22Rv1 (cell line): ENCODE measurements at regions not wholly inside any gene's neighbourhood (a gene's known extent, or its start where the extent isn't known, plus 50 kb on each side); places are given as distances from the start of the nearest gene placed in this dataset.

ENCODE experiments used
- H3K27ac ChIP-seq: fragments of 450-650 bp; 2 replicates; pipeline ENCODE4 v1.5.1; 2017
- ZFX ChIP-seq: fragments of 450-650 bp; IDR thresholded peaks from 2 replicates; pipeline ENCODE4 v1.6.1; 2017; ENCODE audit warnings: antibody characterized with exemption, borderline replicate concordance
- TF ChIP-seq, protein P1 (sequence below): fragments of 450-650 bp; IDR thresholded peaks from 2 replicates; pipeline ENCODE4 v1.5.1; 2017; ENCODE audit warnings: mild to moderate bottlenecking

DNA sequence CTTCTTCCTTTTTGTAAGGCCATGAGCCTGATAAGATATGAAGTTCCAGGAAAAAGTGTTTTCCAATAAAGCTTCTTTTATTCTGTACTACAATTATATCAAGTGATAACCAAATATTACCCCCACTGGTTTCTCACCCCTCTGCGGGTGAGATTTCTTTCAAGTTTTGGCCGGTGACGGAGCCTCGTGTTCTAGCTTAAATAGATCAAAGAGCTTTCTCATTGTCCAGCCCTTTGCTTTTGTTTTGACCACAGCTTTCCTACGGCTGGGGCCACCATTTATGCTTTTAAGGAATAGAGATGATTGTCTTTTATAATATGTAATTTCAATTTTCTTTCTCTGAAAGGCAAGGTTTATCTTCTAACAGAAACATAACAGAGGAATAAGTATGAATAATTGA lies 196.7 kb upstream of the MTPN start:
- TF ChIP-seq, protein P1, sequence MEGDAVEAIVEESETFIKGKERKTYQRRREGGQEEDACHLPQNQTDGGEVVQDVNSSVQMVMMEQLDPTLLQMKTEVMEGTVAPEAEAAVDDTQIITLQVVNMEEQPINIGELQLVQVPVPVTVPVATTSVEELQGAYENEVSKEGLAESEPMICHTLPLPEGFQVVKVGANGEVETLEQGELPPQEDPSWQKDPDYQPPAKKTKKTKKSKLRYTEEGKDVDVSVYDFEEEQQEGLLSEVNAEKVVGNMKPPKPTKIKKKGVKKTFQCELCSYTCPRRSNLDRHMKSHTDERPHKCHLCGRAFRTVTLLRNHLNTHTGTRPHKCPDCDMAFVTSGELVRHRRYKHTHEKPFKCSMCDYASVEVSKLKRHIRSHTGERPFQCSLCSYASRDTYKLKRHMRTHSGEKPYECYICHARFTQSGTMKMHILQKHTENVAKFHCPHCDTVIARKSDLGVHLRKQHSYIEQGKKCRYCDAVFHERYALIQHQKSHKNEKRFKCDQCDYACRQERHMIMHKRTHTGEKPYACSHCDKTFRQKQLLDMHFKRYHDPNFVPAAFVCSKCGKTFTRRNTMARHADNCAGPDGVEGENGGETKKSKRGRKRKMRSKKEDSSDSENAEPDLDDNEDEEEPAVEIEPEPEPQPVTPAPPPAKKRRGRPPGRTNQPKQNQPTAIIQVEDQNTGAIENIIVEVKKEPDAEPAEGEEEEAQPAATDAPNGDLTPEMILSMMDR: no peak
- TF ChIP-seq ZFX: no peak
- no peak overlapping the region for H3K27ac ChIP-seq

DNA sequence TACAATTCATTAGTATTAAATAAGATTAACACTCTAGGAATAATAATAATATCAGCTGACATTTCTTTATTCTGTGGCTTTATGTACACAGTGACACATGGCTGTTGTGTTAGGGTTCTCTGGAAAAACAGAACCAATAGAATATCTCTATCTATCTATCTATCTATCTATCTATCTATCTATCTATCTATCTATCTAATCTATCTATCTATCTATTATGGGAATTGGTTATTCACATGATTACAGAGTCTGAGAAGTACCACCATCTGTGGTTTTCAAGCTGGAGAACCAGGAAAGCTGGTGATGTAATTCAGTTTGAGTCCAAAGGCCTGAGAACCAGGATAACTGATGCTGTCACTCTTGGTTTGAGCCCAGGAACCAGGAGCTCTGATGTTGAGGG lies 194.1 kb upstream of the MTPN start:
- no peak overlapping the region for H3K27ac ChIP-seq
- TF ChIP-seq, protein P1: no peak
- TF ChIP-seq ZFX: no peak

DNA sequence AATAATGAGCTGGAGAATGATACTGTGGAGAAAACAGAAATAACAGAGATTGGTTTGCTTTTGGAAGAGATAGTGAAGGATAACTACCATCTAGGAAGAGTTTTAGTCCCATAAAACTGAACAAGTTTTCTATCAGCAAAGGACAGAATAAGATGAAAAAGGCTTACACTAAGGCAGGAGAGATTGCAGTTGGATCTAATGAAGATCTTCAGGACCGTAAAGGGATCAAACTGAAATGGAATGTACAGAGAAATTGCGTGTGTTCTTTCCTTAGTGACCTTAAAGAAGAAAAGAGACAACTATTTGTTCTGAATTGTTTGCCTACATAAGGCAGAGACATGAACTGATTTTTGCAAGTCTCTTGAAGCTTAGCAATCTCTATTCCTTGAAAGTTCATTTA lies 191.7 kb upstream of the MTPN start:
- TF ChIP-seq, protein P1: no peak
- TF ChIP-seq ZFX: no peak
- H3K27ac ChIP-seq: no peak overlapping the region

DNA sequence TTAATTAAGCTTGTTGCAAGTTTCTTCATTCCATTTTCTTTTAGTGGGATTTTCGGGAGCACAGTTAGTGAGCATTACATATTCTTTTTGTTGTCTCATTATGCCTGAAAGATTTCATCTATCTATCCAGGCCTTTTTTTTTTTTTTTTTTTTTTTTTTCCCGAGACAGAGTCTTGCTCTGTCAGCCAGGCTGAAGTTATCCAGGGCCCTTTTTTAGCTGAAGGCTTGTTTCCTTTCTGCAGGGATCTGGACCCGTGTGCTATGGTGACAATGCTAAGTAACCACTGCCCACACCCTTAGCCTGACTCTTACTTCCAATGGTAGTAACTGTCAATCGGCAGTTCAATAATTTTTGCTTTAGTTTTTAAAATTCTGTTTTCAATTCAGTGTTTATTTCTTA lies 190.8 kb upstream of the MTPN start:
- TF ChIP-seq, protein P1: no peak
- no peak for TF ChIP-seq ZFX
- no peak overlapping the region for H3K27ac ChIP-seq

DNA sequence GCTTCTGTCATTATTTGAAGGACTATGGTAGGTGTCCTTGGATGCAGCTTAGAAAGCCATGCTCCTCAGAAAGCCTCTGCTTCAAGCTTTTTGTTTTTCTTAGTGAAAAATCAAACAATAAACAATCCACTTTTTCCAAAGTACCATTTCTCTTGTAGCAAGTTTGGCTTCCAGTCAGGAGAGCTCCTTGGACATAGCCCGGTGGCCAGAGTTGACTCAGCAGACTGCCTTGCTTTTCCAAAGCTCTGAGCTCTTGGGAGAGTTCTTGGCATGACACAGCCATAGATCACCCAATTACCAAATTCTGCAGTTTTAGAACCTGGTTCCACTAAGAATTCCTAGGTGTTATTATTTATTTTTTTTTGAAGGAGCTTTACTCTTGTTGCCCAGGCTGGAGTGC lies 189.4 kb upstream of the MTPN start:
- TF ChIP-seq, protein P1: no peak
- no peak for TF ChIP-seq ZFX
- no peak overlapping the region for H3K27ac ChIP-seq

DNA sequence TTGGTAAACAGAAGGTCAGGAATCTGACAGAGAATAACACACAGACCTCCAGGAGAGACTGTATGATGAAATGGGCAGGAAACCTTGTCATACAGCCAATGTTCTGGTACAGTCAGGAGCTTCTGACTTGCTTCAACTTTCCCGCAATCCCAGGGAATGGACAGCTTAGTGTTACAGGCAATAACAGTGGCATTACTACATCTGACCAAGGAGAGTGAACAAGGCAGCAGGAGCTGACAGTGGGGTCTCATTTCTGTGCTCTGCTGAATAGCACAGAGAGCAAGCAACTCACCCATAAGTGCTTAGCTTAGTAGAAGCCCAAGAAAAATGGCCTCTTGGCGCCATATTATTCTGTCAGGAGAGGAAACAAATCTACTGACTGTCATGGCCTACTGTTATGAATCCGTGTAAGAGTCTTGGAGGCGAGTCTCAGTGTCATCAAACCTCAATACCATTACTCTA lies 186.2 kb upstream of the MTPN start:
- TF ChIP-seq, protein P1: no peak
- TF ChIP-seq ZFX: no peak

DNA sequence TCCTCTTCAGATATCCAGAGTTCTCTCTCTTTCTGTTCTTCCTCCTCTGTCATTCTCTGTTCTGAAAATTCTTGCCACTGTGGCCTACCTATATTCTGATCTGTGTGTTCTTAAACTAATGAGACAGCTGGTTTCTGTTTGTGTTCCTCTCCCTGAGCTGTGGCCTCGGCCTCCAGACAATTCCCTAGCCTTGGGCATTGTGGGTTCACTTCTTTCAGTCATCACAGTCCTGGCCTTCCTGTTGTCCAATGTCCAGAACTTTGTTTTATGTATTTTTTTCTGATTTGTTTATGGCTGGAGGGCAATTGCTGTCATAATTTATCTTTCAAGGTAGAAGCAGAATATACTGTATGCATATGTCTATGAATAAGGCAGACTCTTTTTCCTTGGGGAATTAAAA lies 173.2 kb upstream of the MTPN start:
- H3K27ac ChIP-seq: no peak overlapping the region
- TF ChIP-seq, protein P1: no peak
- no peak for TF ChIP-seq ZFX

More for the DNA sequence above, 186.2 kb upstream of the MTPN start:
- H3K27ac ChIP-seq: no peak overlapping the region
